GM21723 (cell line): ENCODE measurements at regions not wholly inside any gene's neighbourhood (a gene's known extent, or its start where the extent isn't known, plus 50 kb on each side); places are given as distances from the start of the nearest gene placed in this dataset.
"Not testable (repeated sequence)": the region's sequence is repeated elsewhere in the genome, so short reads cannot be mapped to it uniquely, and the experiment has no call there.

Source experiments
- ATAC-seq: cut with Tn5 transposase; IDR thresholded peaks from one replicate; pipeline ENCODE4 v1.9.1; 2021; ENCODE audit warnings: mild to moderate bottlenecking, moderate library complexity; ENCODE audit not compliant: unreplicated experiment

- ATAC-seq = not testable (repeated sequence)
Measured at GRCh38 chr7:49100908-49101740, 176.8 kb downstream of the CDC14C start.

GRCh38 chr7:49102411-49102810, 178.1 kb downstream of the CDC14C start:
- ATAC-seq = no peak

- no peak for ATAC-seq
Measured at GRCh38 chr7:49111706-49112105, 187.4 kb downstream of the CDC14C start.

- ATAC-seq = no peak
Measured at GRCh38 chr7:49112222-49112621, 187.9 kb downstream of the CDC14C start.

- ATAC-seq = no peak
Measured at GRCh38 chr7:49112647-49113046, 188.3 kb downstream of the CDC14C start.

- no peak for ATAC-seq
Measured at GRCh38 chr7:49119706-49120105, 195.4 kb downstream of the CDC14C start.

GRCh38 chr7:49125246-49125645, 200.9 kb downstream of the CDC14C start:
- no peak for ATAC-seq

- no peak for ATAC-seq
Measured at GRCh38 chr7:49127359-49127913, 203.1 kb downstream of the CDC14C start.

- no peak for ATAC-seq
Measured at GRCh38 chr7:49137978-49138377, 213.6 kb downstream of the CDC14C start.

GRCh38 chr7:49150486-49150885, 226.1 kb downstream of the CDC14C start:
- ATAC-seq = no peak

GRCh38 chr7:49151146-49151545, 226.8 kb downstream of the CDC14C start:
- ATAC-seq = no peak

GRCh38 chr7:49158321-49158720, 234.0 kb downstream of the CDC14C start:
- ATAC-seq = no peak

- ATAC-seq = no peak
Measured at GRCh38 chr7:49159536-49159935, 235.2 kb downstream of the CDC14C start.

- no peak for ATAC-seq
Measured at GRCh38 chr7:49166441-49166840, 242.1 kb downstream of the CDC14C start.

GRCh38 chr7:49172639-49173038, 248.3 kb downstream of the CDC14C start:
- no peak for ATAC-seq

- no peak for ATAC-seq
Measured at GRCh38 chr7:49174396-49174795, 250.0 kb downstream of the CDC14C start.

- no peak for ATAC-seq
Measured at GRCh38 chr7:49187543-49188268, 263.4 kb downstream of the CDC14C start.

GRCh38 chr7:49228426-49229098, 304.2 kb downstream of the CDC14C start:
- ATAC-seq = no peak

- ATAC-seq = no peak
Measured at GRCh38 chr7:49229246-49229645, 304.9 kb downstream of the CDC14C start.

- no peak for ATAC-seq
Measured at GRCh38 chr7:49243521-49243920, 319.2 kb downstream of the CDC14C start.

GRCh38 chr7:49244543-49244942, 320.2 kb downstream of the CDC14C start:
- ATAC-seq = no peak
